GM21576 (cell line): ENCODE measurements at regions not wholly inside any gene's neighbourhood (a gene's known extent, or its start where the extent isn't known, plus 50 kb on each side); places are given as distances from the start of the nearest gene placed in this dataset.

Experiments used
- ATAC-seq: cut with Tn5 transposase; IDR thresholded peaks from one replicate; pipeline ENCODE4 v1.9.1; 2021; ENCODE audit warnings: mild to moderate bottlenecking, moderate library complexity; ENCODE audit not compliant: unreplicated experiment

DNA sequence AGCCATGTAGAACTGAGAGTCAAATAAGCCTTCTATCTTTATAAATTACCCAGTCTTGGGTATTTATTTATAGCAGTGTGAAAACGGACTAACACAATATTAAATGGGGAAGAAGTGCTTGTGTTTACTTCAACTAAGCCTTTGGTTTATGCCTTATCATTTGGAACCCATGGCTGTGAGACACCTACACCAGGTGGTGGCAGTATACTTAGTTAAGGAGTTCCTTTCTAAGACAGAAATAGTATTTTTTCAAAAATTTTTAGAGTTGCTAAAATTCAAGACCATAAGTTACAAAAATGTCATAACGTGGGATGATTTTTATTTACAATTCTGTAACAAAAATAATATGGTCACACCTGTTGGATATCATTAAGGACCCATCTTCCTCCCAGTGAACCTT, 354.5 kb upstream of the SOX14 start:
- ATAC-seq, result no peak

DNA sequence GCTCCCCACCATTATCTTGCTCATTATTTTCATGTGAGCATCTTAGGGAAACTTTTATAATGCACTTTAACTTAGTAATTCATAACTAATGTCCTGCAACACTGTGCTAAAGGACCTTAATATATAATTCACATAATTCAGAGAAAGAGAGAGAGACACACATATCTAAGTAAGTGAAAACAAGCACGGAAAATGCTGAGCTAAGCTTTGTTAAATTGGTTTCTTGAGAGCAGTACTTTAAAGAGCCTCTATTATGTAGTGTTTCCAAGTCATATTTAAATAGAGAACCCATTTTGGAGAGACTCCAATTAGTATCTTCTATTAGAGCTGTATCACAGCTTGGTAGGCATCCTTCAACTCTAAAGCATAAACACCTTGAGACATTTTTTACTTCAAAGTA, 354.1 kb upstream of the SOX14 start:
- ATAC-seq, result no peak

- no peak for ATAC-seq
These were observed 343.7 kb upstream of the SOX14 start for GRCh38 chr3:137420198-137420995.

DNA sequence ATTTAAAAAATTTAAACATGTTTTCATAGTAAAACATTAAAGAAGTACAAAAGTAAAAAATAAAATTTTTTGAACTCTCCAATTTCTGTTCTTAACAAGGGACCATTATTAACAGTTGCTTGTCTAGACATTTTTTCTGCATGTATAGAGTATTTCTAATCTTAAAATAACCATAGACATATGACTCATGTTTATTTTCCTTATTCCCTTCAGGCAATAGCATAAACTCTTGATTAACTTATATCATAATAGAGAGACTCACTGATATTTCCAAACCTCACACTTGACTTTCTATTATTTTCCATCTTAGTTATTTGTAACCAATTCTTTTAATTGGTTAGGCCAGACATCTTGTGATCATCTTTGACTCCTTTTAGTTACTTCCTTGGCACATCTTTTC, 325.6 kb upstream of the SOX14 start:
- ATAC-seq, result no peak

DNA sequence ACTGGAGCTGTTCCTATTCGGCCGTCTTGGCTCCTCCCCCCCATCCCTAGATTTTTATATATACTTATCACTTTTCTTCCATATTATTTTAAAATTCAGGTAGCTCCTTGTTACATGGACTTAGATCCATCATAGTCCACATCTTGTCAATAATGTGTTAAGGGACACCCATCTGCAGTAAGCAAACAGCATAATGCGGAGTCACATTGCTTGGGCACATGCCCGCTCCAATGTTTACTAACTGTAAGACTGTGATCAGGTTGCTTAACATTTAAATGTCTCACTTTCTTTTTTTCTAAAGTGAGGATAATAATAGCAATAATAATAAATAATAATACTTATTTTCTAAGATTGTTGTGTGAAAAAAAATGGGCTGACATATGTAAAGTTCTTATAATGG, 303.2 kb upstream of the SOX14 start:
- no peak for ATAC-seq

DNA sequence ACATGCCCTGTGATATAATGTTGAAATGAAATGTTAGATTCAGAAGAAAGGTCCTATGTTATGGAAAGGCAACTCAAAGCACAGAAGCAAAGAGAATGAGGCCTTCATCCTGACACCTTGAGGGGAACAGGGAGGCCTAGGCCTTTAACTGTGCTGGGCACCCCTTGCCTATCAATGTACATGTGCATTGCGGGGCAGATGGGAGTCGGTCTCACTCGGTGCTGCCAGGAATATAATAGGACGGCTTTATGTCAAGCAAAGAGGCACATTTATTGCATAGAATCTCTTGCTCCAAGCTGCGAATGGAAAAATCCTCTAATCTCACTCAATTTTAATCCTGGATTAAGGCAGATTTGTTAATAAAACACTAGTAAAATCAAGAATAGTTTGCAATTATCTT, 301.0 kb upstream of the SOX14 start:
- ATAC-seq, result no peak

- ATAC-seq, result no peak
These were observed 299.8 kb upstream of the SOX14 start for GRCh38 chr3:137464341-137464740.

DNA sequence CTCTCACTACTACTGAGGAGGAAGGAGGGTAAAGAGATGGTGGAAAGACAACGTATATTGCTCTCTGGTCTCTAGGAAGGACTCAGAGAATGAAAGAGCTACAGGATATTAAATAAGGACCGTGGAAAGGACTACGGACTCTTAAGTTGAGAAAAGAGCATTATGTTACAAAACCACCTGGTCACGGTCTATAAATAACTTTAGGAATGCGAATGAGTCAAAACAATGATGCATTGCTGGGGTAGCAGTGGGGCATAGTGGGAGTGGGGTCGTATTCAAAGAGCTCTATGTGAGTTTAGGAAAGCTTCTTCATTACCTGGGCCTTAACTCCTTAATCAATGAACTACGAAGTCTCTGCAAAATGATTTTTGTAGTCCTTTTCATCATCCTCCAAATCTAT, 295.7 kb upstream of the SOX14 start:
- ATAC-seq, result no peak

GRCh38 chr3:137469263-137469662, 294.9 kb upstream of the SOX14 start:
- no peak for ATAC-seq

DNA sequence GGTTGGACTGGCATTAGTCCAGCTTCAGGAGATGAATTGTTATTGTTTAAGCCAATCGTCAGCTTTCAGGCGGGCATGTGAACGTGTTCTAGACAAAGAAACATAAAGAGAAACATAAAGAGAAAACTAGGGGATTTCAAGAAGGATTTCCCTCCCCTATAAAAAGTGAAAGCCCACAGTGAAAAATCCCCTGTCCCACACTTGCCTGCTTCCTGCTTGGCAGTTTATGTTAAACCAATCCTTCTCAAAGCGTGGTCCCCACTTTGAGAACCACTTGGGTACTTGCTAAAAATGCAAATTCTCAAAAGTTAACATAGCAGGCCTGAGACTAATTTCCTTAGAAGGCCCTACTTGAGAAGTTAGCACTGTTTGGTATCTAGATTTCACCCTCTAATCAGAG, 293.0 kb upstream of the SOX14 start:
- ATAC-seq, result no peak

DNA sequence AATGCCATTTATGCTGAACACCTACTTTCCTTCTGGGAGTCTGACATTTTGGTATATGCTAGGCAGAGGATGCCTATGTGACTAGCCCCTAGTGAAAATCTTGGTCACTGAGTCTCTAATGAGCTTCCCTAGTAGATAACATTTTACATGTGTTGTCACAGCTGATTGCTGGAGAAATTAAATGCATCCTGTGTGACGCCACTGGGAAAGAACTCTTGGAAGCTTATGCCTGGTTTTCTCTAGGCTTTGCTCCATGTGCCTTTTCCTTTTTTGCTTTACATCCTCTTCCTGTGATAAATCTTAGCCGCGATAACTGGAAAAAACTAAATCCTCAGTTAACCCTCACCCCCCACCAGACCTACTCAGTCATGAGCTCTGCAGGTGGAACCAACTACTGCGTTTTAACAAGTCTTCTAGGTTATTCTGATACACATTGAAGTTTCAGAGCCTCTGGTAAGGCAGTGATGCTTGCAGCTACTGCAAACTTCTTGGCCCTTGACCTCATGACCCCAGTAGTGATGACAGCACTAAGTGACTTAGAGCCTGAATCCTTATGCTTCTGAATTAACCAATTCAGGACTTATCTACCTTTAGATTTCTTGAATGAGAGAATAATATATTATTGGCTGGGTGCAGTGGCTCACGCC, 292.4 kb upstream of the SOX14 start:
- ATAC-seq, result no peak

DNA sequence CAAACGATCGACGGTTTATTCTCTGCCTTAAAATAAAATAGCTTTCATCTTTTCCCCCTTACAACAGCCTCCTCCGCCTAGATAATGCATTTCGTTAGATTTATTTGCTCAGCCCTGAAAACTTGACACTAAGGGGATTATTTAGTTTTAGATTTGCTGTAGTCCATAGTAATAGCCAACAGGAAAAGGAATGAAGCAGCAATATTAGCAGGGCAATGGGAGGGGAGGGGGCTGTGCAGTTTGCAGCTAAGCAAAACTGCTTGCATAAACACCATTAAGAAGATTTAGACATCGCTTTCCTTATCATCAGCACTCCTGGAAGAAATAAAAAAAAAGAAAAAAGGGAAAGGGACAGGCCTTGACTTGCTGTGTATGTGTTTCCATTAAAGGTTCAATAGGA, 286.5 kb upstream of the SOX14 start:
- ATAC-seq, result no peak

DNA sequence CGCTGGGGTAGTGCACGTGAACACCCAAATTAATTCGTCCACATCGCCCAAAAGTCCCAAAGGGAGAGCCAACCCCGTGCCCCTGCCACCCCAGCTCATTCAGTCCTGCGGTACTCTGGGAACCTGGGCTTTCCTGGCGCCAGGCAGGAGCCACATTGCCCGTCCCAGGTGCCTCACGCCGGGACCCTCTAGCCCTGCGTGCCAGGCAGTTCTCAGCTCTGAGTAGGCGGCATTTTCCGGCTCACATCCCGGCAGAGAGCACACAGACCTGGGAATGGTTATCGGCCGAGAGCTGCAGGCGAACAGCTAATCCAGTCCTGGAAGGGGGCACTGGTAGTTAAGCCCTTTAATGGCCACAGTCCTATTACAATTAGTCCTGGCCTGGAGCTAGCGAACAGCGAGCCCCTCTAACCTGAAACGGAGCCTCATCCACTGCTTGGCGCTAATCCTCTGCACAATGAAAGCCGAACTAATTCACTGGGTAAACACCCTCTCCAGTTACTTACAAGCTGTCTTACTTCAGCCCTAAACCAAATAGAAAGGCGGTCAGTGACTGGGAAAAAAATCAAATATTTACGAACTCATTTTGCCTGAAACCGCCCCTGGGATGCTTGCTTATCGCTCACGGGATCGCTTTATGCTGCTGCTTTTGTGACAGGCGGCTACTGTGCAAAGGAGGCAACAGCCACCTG, 254.6 kb upstream of the SOX14 start:
- ATAC-seq, result no peak

DNA sequence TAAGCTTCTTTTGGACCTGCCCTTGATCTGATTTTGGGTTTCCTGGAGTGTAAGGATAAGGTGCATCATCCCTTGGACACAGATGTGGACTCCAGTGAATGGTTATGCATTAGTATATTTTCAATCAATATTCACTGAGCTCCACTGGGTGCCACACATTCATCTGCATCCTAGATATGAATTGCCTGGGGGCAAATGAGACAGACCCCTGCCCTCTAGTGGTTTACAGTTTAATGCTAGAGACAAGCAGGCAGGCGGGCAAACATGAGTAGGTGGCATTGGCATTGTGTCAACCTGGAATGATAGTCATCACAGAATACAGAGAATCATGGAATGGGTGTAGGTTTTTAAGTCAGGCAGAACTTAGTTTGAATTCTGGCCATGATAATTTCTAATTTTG, 252.5 kb upstream of the SOX14 start:
- ATAC-seq, result no peak

DNA sequence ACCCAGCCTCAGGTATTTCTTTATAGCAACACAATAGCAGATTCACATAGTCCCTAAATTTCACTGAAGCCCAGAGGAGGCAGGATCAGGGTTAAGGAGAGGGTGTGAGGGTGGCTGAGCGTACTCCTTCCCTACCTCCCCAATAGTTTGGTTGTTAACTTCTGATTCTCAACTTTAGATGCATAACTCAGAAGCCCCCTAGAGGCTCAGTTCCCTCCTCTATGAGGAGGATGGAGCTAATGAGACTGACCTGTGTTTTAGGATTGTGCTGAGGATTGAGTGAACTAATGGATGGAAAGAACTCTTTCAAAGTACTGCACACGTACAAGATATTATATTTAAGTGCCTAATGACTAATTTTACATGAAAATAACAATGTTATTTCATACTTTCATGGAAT, 249.3 kb upstream of the SOX14 start:
- ATAC-seq, result no peak

GRCh38 chr3:137519602-137520001, 244.5 kb upstream of the SOX14 start:
- ATAC-seq, result no peak

- ATAC-seq, result no peak
These were observed 239.4 kb upstream of the SOX14 start for GRCh38 chr3:137524751-137525150.

GRCh38 chr3:137525471-137525870, 238.6 kb upstream of the SOX14 start:
- no peak for ATAC-seq

DNA sequence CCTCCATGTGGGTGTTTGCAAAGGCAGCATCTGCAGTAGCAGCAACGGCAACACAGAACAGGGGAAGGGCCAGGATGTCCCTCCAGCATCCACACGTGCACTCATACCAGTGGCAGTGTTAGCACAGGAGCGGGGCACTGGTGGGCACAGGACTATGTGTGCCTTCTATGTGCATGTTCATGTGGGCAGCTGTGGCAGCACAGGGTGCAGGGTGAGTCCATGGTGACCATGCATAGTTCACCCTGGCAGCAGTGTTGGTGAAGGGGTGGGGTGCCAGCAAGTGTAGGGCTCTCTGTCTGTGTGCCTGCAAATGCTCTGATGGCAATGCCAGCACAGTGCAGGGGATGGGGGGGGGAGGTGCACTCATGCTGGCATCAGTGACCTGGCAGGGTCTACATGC, 222.1 kb upstream of the SOX14 start:
- ATAC-seq, result no peak

DNA sequence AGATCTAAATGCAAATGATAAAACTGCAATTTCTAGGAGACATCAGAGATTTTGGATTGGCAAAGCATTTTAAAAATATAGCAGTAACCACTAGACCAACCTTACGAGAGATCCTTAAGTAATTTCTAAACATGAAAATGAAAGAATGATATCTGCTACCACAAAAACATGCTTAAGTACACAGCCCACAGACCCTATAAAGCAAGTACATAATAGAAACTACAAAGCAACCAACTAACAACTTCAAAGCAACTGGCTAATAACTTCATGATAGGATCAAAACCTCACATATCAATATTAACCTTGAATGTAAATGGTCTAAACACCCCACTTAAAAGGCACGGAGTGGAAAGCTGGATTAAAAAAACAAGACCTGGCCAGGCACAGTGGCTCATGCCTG, 209.9 kb upstream of the SOX14 start:
- ATAC-seq, result no peak

- no peak for ATAC-seq
These were observed 195.2 kb upstream of the SOX14 start for GRCh38 chr3:137568880-137569279.

- ATAC-seq, result no peak
These were observed 191.2 kb upstream of the SOX14 start for GRCh38 chr3:137572931-137573330.
